K562 (cell line): ENCODE measurements at regions not wholly inside any gene's neighbourhood (a gene's known extent, or its start where the extent isn't known, plus 50 kb on each side); places are given as distances from the start of the nearest gene placed in this dataset.

Experiments used
- ATAC-seq: fragments of 200-7000 bp; cut with Tn5 transposase; 3 replicates; pipeline ENCODE4 v1.9.1; 2020; ENCODE audit warnings: moderate library complexity
- BruUV-seq: library from RNA; stranded (reverse); fragments of 400-500 nt; replicated peaks from 2 replicates; lab custom pipeline; 2021; lab: Mats Ljungman, UMichigan
- CTCF ChIA-PET: fragments of 300-600 bp; formaldehyde crosslinking; extraction: SDS; loops from one replicate; lab custom pipeline; 2021; ENCODE audit warnings: low intra/inter-chr PET ratio; lab: Yijun Ruan, JAX
- POLR2A ChIA-PET: fragments of 300-600, 350-650 bp; sonication (Branson Sonifier 250); formaldehyde crosslinking; extraction: SDS; loops from one replicate; lab custom pipeline; 2021; ENCODE audit warnings: antibody characterized with exemption, inconsistent platforms; lab: Yijun Ruan, JAX
- DNase-seq, 4 experiments: peaks; one replicate each; pipeline versions ENCODE4 v3.0.0 to v3.0.0-alpha.2; 2011 to 2018; ENCODE audit warnings: low spot score in 3 of 4, mixed read lengths in 3 of 4; ENCODE audit errors: extremely low read depth in 1 of 4
- FAIRE-seq: peaks from 2 replicates; lab custom pipeline; 2011; peaks lifted over from hg19 to GRCh38; lab: Jason Lieb, UNC
- H2AFZ ChIP-seq: 2 replicates; pipeline ENCODE4 v1.6.0; 2011; ENCODE audit warnings: low read depth, low read length, control low read depth, inconsistent platforms
- H3K27ac ChIP-seq: fragments of 200-600 bp; 3 replicates; pipeline ENCODE4 v1.8.0; 2011; ENCODE audit warnings: low read depth, mild to moderate bottlenecking, control low read depth, inconsistent platforms, low read length, moderate library complexity, mixed read lengths; ENCODE audit errors: extremely low read depth
- H3K27me3 ChIP-seq, 2 experiments: fragments of 300-600 bp in 1 of 2; 2 replicates in 1 of 2; 3 replicates in 1 of 2; pipeline versions ENCODE4 v1.6.0 to v1.8.0; 2011; ENCODE audit warnings: inconsistent platforms in 2 of 2, low read length in 2 of 2, mild to moderate bottlenecking in 1 of 2, mixed read lengths in 1 of 2, moderate library complexity in 1 of 2; ENCODE audit not compliant: control insufficient read depth in 2 of 2, insufficient read depth in 2 of 2
- H3K36me3 ChIP-seq: fragments of 300-600 bp; 3 replicates; pipeline ENCODE4 v1.8.0; 2011; ENCODE audit warnings: mild to moderate bottlenecking, low read length, inconsistent platforms; ENCODE audit not compliant: control insufficient read depth, insufficient read depth
- H3K4me1 ChIP-seq, 2 experiments: fragments of 200-600 bp in 1 of 2; replicated peaks in 1 of 2; 2 replicates in 1 of 2; 3 replicates in 1 of 2; pipeline versions ENCODE4 v1.5.1 to v1.8.0; 2011; ENCODE audit warnings: inconsistent platforms in 2 of 2, low read length in 2 of 2, mild to moderate bottlenecking in 1 of 2, mixed read lengths in 1 of 2, moderate library complexity in 1 of 2; ENCODE audit not compliant: control insufficient read depth in 2 of 2, insufficient read depth in 2 of 2
- H3K4me2 ChIP-seq: 2 replicates; pipeline ENCODE4 v1.6.1; 2011; ENCODE audit warnings: low read length, control low read depth, inconsistent platforms, mixed read lengths; ENCODE audit not compliant: insufficient read depth
- H3K4me3 ChIP-seq: fragments of 200-600 bp; sonication (generic), shearing (Covaris generic); 2 replicates; pipeline ENCODE4 v1.5.1; 2016; ENCODE audit warnings: control low read depth, inconsistent platforms
- H3K79me2 ChIP-seq: fragments of 200-600 bp; 3 replicates; pipeline ENCODE4 v1.8.0; 2011; ENCODE audit warnings: low read length, inconsistent platforms; ENCODE audit not compliant: control insufficient read depth, insufficient read depth
- H3K9ac ChIP-seq, 2 experiments: 2 replicates each; pipeline versions ENCODE4 v1.6.0 to v1.6.1; 2011; ENCODE audit warnings: low read depth in 2 of 2, low read length in 2 of 2, control low read depth in 1 of 2, inconsistent platforms in 1 of 2, mild to moderate bottlenecking in 1 of 2, mixed read lengths in 1 of 2; ENCODE audit not compliant: insufficient read depth in 1 of 2
- H3K9me1 ChIP-seq: one replicate; pipeline ENCODE4 v1.6.0; 2011; ENCODE audit warnings: inconsistent platforms, mild to moderate bottlenecking, low read length, moderate library complexity; ENCODE audit not compliant: control insufficient read depth, insufficient read depth
- H3K9me3 ChIP-seq: replicated peaks from 2 replicates; pipeline ENCODE4 v1.5.1; 2011; ENCODE audit warnings: low read depth, low read length, inconsistent platforms; ENCODE audit not compliant: control insufficient read depth, insufficient read depth
- H4K20me1 ChIP-seq: replicated peaks from 2 replicates; pipeline ENCODE4 v1.6.1; 2011; ENCODE audit warnings: low read length, inconsistent platforms, mixed read lengths; ENCODE audit not compliant: control insufficient read depth, insufficient read depth
- BRCA1 ChIP-seq, 2 experiments: fragments of 450-650 bp in 1 of 2; sonication (generic) in 1 of 2; formaldehyde crosslinking in 1 of 2; IDR thresholded peaks; 2 replicates each; pipeline versions ENCODE4 v1.5.0 to v1.6.1; 2017 to 2020; ENCODE audit warnings: mild to moderate bottlenecking in 1 of 2, missing genetic modification reagents in 1 of 2
- CC2D1A ChIP-seq: fragments of 450-650 bp; IDR thresholded peaks from 2 replicates; pipeline ENCODE4 v1.6.1; 2017; ENCODE audit warnings: mild to moderate bottlenecking
- EGR1 ChIP-seq: fragments of 450-650 bp; conservative IDR thresholded peaks from 2 replicates; pipeline ENCODE4 v1.6.1; 2017; ENCODE audit warnings: mild to moderate bottlenecking
- GTF2E2 ChIP-seq: fragments of 200-800 bp; sonication (Bioruptor generic); IDR thresholded peaks from 2 replicates; pipeline ENCODE4 v1.6.1; 2016; ENCODE audit warnings: missing genetic modification characterization, missing compliant biosample characterization
- HDGF ChIP-seq: fragments of 450-650 bp; IDR thresholded peaks from 2 replicates; pipeline ENCODE4 v1.6.1; 2016
- POU5F1 ChIP-seq: fragments of 150-350 bp; IDR thresholded peaks from 2 replicates; pipeline ENCODE4 v1.6.1; 2014; ENCODE audit warnings: borderline replicate concordance, low read length, low read depth, mild to moderate bottlenecking; ENCODE audit not compliant: partially characterized antibody
- RAD21 ChIP-seq, 2 experiments: fragments of 250-450 bp in 1 of 2; fragments of 450-650 bp in 1 of 2; sonication (Bioruptor Pico) in 1 of 2; formaldehyde crosslinking in 1 of 2; IDR thresholded peaks in 1 of 2; conservative IDR thresholded peaks in 1 of 2; 2 replicates each; pipeline versions ENCODE4 v1.4.0 to v1.8.0; 2020 to 2022; ENCODE audit warnings: mild to moderate bottlenecking in 2 of 2, moderate library complexity in 1 of 2
- RBM34 ChIP-seq: fragments of 200-400 bp; formaldehyde crosslinking; IDR thresholded peaks from 2 replicates; pipeline ENCODE4 v1.6.1; 2018; ENCODE audit warnings: low read length, borderline replicate concordance; ENCODE audit not compliant: insufficient read depth
- RBM39 ChIP-seq: fragments of 200-400 bp; formaldehyde crosslinking; optimal IDR thresholded peaks from 2 replicates; pipeline ENCODE3; 2018; ENCODE audit warnings: low read depth, low read length
- SMARCE1 ChIP-seq: fragments of 450-650 bp; IDR thresholded peaks from 2 replicates; pipeline ENCODE4 v1.7.1; 2016; ENCODE audit warnings: mild to moderate bottlenecking
- SRSF9 ChIP-seq: fragments of 200-400 bp; formaldehyde crosslinking; IDR thresholded peaks from 2 replicates; pipeline ENCODE4 v1.6.1; 2017; ENCODE audit warnings: low read depth, low read length, borderline replicate concordance
- TBP ChIP-seq: optimal IDR thresholded peaks from 2 replicates; pipeline ENCODE3; 2011; ENCODE audit warnings: low read depth, low read length, improper control_type of control experiment
- TCFL5 ChIP-seq: fragments of 250-450 bp; sonication (Bioruptor Pico); conservative IDR thresholded peaks from 2 replicates; pipeline ENCODE4 v1.6.1; 2021; ENCODE audit warnings: mild to moderate bottlenecking, moderate library complexity, matching md5 sums
- TSC22D4 ChIP-seq: fragments of 450-650 bp; IDR thresholded peaks from 2 replicates; pipeline ENCODE4 v1.6.1; 2016; ENCODE audit warnings: missing genetic modification characterization, missing biosample characterization, control low read depth
- ZKSCAN8 ChIP-seq: fragments of 200-800 bp; sonication (Bioruptor generic); IDR thresholded peaks from 2 replicates; pipeline ENCODE4 v1.6.1; 2016; ENCODE audit warnings: missing genetic modification characterization, missing compliant biosample characterization
- ZNF253 ChIP-seq: fragments of 250-450 bp; sonication (Bioruptor Pico); conservative IDR thresholded peaks from 2 replicates; pipeline ENCODE4 v1.6.1; 2021; ENCODE audit warnings: mild to moderate bottlenecking
- ZNF263 ChIP-seq: sonication (generic); formaldehyde crosslinking; IDR thresholded peaks from 2 replicates; pipeline ENCODE4 v1.8.0; 2022; ENCODE audit warnings: mild to moderate bottlenecking, missing genetic modification reagents, borderline replicate concordance
- in situ Hi-C: fragments of 300-500 bp; cut with MboI; formaldehyde crosslinking; loops from 4 replicates; pipeline ENCODE4 v1.15.0; 2018; ENCODE audit warnings: inconsistent platforms, mixed read lengths
- intact Hi-C: fragments of 100-400 bp; cut with micrococcal nuclease; formaldehyde crosslinking; loops from 2 replicates; pipeline ENCODE4 v1.14.2; 2022
- TF ChIP-seq, protein P1 (sequence below), 2 experiments: fragments of 450-650 bp; conservative IDR thresholded peaks; 2 replicates each; pipeline ENCODE4 v1.6.1; 2017; ENCODE audit warnings: mild to moderate bottlenecking in 2 of 2, moderate library complexity in 2 of 2
- TF ChIP-seq, protein P2 (sequence below): fragments of 450-650 bp; formaldehyde crosslinking; IDR thresholded peaks from 2 replicates; pipeline ENCODE4 v1.4.0; 2022; ENCODE audit warnings: missing genetic modification characterization

DNA sequence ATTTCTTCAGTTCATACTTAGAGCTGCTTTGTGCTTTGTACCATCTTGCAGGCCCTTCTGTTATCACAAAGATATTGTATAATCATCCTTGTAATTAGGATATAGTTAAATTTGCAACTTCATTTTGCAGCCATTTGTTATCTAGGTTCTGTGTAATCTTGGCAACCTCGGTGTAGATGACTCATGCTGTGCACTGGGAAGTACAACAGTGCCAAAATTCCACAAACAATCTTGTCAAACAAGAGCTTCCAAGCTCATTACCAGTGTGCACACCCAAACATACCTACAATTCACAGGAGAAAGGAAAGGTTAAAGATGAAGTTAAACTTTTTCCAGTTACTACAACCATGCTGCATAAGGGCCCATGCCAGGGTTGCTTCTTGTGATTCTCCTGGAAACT, 1231.8 kb downstream of the CDH11 start (continued):
- TF ChIP-seq EGR1 (no peak), POU5F1 (no peak), ZNF253 (CRISPR knock-in tag) (no peak), TCFL5 (CRISPR knock-in tag) (no peak), SRSF9 (no peak), GTF2E2 (tag) (no peak), SMARCE1 (no peak)
- TF ChIP-seq, protein P1, sequence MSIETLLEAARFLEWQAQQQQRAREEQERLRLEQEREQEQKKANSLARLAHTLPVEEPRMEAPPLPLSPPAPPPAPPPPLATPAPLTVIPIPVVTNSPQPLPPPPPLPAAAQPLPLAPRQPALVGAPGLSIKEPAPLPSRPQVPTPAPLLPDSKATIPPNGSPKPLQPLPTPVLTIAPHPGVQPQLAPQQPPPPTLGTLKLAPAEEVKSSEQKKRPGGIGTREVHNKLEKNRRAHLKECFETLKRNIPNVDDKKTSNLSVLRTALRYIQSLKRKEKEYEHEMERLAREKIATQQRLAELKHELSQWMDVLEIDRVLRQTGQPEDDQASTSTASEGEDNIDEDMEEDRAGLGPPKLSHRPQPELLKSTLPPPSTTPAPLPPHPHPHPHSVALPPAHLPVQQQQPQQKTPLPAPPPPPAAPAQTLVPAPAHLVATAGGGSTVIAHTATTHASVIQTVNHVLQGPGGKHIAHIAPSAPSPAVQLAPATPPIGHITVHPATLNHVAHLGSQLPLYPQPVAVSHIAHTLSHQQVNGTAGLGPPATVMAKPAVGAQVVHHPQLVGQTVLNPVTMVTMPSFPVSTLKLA (conservative IDR thresholded peaks at IDR 0.05) = no peak
- TF ChIP-seq, protein P2, sequence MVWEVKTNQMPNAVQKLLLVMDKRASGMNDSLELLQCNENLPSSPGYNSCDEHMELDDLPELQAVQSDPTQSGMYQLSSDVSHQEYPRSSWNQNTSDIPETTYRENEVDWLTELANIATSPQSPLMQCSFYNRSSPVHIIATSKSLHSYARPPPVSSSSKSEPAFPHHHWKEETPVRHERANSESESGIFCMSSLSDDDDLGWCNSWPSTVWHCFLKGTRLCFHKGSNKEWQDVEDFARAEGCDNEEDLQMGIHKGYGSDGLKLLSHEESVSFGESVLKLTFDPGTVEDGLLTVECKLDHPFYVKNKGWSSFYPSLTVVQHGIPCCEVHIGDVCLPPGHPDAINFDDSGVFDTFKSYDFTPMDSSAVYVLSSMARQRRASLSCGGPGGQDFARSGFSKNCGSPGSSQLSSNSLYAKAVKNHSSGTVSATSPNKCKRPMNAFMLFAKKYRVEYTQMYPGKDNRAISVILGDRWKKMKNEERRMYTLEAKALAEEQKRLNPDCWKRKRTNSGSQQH (CRISPR knock-in tag) = no peak

DNA sequence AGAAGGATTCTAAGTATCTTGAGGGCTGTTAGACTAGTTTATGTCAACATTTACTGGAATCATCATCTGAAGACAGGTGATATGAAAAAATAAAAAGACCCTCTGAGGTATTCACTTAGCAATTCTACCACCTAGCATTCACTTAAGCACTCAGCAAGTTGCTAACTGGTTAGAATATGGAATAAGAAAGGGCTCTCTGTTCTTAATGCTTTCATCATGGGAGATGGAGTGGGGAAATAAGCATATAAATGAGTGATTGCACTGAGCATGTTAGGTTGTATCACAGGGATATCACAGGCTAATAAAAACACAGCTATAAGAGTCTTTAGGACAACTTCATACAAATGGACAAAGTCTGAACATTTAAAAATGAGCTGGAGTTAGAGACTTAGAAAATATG, 1238.8 kb downstream of the CDH11 start:
- Histone ChIP-seq H3K9me3 (no peaks in the 10 kb centered on the region), H3K9ac (no peak overlapping the region), H3K9me1 (no peaks in the 10 kb centered on the region), H3K27me3 (no peaks in the 10 kb centered on the region), H3K4me1 (no peaks in the 10 kb centered on the region), H3K4me2 (no peak overlapping the region), H3K4me3 (no peak overlapping the region), H2AFZ (no peak overlapping the region), H3K27ac (no peak overlapping the region)
- FAIRE-seq (no peak), ATAC-seq (no peak)
- in situ Hi-C loops (no loop called here), intact Hi-C loops (no loop called here)
- no TSS peak for BruUV-seq
- TF ChIP-seq HDGF (no peak), RBM39 (no peak), RBM34 (no peak), TSC22D4 (tag) (no peak), TBP (no peak), BRCA1 (IDR thresholded peaks at IDR 0.05) (no peak), BRCA1 (CRISPR knock-in tag; IDR thresholded peaks at IDR 0.05) (no peak), ZNF263 (no peak), RAD21 (CRISPR knock-in tag; conservative IDR thresholded peaks at IDR 0.05 in 1 of 2, IDR thresholded peaks at IDR 0.05 in 1 of 2) (no peak), CC2D1A (no peak), ZKSCAN8 (CRISPR knock-in tag) (no peak)
- TF ChIP-seq, all 486 proteins: peak for 0
- Histone ChIP-seq H3K36me3 (no peaks in the 10 kb centered on the region), H4K20me1 (no peaks in the 10 kb centered on the region), H3K79me2 (no peaks in the 10 kb centered on the region)
- POLR2A ChIA-PET = no interaction called here
- no peak for DNase-seq
- CTCF ChIA-PET = no interaction called here
